ENCODE measurements at regions not wholly inside any gene's neighbourhood (a gene's known extent, or its start where the extent isn't known, plus 50 kb on each side); places are given as distances from the start of the nearest gene placed in this dataset.
A peak's percentile ranks its signal among the peaks of the same experiment; 100 is the strongest.

DNA sequence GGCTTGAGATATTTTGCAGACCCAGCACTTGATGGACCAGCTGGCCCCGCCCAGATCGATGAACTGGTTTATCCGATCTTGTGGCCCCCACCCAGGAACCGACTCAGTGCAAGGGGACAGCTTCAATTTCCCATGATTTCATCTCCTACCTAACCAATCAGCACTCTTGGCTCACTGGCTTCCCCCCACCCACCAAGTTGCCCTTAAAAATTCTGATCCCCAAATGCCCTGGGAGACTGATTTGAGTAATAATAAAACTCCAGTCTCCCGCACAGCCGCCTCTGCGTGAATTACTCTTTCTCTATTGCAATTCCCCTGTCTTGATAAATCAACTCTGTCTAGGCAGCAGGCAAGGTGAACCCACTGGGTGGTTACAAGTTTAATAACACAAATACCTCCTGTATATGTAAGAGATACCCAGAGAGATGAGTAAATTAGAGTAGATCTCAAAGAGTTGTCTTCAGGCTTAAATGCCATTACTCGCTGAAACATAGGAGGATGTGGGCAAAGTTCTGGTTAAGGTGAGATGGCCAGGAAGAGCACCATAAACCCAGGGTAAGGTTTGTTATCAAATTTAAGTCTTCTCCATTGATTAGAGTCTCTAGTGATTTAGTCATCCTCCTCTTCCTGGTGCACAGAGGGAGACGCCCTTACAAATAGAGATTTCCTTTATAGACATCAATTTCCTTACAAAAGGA is 222.8 kb downstream of the ARL4C start:
- Histone ChIP-seq H3K9me3 (no peaks in the 10 kb centered on the region), H3K27me3 (peaks cover 0 to 3% (median 0%) of the 10 kb centered on the region in 7 donors), H3K27ac (peak overlapping the region in 1 of 10 donors; percentile 6), H3K36me3 (no peaks in the 10 kb centered on the region), H3K4me3 (no peak overlapping the region), H3K4me1 (no peaks in the 10 kb centered on the region)
- ATAC-seq (no peak), DNase-seq (no peak)
- WGBS, 2 donors: 81 to 89% methylated on average over 9 of the region's 9 CpGs
- intact Hi-C loops (cut with DNase I): no loop called here
- TF ChIP-seq, protein P1, sequence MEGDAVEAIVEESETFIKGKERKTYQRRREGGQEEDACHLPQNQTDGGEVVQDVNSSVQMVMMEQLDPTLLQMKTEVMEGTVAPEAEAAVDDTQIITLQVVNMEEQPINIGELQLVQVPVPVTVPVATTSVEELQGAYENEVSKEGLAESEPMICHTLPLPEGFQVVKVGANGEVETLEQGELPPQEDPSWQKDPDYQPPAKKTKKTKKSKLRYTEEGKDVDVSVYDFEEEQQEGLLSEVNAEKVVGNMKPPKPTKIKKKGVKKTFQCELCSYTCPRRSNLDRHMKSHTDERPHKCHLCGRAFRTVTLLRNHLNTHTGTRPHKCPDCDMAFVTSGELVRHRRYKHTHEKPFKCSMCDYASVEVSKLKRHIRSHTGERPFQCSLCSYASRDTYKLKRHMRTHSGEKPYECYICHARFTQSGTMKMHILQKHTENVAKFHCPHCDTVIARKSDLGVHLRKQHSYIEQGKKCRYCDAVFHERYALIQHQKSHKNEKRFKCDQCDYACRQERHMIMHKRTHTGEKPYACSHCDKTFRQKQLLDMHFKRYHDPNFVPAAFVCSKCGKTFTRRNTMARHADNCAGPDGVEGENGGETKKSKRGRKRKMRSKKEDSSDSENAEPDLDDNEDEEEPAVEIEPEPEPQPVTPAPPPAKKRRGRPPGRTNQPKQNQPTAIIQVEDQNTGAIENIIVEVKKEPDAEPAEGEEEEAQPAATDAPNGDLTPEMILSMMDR (IDR thresholded peaks at IDR 0.05): no peak

DNA sequence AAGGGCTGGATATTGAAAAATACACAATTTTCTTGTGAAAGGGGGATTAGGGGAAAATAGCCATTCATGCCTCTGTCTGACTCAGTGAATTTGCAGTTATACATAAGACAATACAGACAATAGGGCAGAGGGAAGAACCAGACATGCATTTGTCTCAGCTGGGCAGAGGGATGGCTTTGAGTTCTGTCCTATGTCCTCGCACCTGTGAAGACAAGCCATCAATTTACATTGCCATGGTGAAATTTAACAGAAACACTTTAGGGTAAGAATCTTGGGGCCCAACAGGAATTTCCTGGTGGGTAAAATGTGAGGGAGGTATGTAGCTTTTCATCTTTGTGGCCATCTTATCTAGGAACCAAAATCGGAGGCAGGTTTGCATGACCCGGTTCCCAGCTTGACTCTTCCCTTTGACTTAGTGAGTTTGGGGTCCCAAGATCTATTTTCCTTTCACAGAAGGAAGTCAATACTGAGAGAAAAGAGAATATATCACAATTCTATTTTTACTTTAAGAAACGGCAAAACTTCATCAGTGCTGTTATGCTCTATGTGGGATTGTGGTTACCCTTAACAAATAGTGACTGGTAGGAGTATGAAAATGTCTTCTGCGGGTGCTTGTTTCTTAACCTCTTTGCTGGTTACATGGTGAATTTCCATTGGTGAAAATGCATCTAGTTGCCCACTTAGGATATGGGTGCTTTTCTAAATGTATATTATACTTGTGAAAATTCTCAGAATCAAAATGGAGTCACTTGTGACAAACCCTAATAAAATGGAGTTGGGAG is 221.8 kb downstream of the SPP2 start:
- Histone ChIP-seq H3K9me3 (no peaks in the 10 kb centered on the region), H3K27ac (no peak overlapping the region), H3K4me3 (no peak overlapping the region), H3K36me3 (no peaks in the 10 kb centered on the region), H3K27me3 (peaks cover 0 to 3% (median 0%) of the 10 kb centered on the region in 7 donors), H3K4me1 (no peaks in the 10 kb centered on the region)
- TF ChIP-seq, protein P1 (IDR thresholded peaks at IDR 0.05): no peak
- no peak for DNase-seq
- ATAC-seq: no peak
- 83 to 85% methylated on average over 5 of the region's 5 CpGs for WGBS, 2 donors
- intact Hi-C loops (cut with DNase I): no loop called here

DNA sequence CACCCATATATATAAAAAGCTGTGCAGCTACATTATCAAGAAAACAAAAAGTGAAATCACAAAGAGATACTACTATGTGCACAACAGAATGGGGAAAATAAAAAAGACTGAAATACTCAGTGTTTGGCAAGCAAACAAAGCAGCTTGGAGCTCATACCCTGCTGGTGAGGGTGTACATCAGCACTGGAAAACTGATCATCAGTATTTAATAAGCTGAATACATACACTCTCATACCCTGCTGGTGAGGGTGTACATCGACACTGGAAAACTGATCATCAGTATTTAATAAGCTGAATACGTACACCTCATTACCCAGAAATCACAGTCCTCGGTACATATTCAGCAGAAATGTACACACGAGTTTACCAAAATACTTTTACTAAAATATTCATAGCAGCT is 220.8 kb downstream of the SPP2 start:
- Histone ChIP-seq H3K27me3 (peaks cover 0 to 3% (median 0%) of the 10 kb centered on the region in 7 donors), H3K4me3 (no peak overlapping the region), H3K27ac (no peak overlapping the region), H3K4me1 (no peaks in the 10 kb centered on the region), H3K36me3 (no peaks in the 10 kb centered on the region), H3K9me3 (no peaks in the 10 kb centered on the region)
- TF ChIP-seq, protein P1 (IDR thresholded peaks at IDR 0.05): no peak
- WGBS, 2 donors: 83 to 88% methylated on average over 4 of the region's 4 CpGs
- DNase-seq: no peak
- intact Hi-C loops (cut with DNase I): no loop called here
- no peak for ATAC-seq

DNA sequence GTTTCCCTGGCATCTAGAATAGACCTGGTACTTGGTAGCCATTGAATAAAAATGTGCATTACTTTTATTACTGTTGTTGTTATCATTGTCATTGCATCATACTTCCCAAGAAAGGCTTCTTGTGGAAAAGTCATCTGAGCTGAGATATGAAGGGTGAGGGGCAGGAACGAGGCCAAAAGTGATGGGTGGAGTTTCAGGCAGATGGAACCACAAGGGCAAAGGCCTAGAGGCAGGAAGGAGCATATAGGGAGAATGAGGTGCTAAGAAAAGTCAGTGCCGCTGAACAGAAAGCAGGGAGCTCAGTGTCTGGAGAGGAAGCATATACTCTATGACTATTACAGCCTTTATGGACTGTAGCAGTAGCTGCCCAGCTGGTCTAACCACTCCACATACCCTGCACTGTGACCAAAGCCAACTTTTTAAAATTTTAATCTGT is 219.3 kb downstream of the SPP2 start:
- no peak for ATAC-seq
- H3K4me1 ChIP-seq: no peaks in the 10 kb centered on the region
- H3K9me3 ChIP-seq: no peaks in the 10 kb centered on the region
- TF ChIP-seq, protein P1 (IDR thresholded peaks at IDR 0.05): no peak
- no peak overlapping the region for H3K4me3 ChIP-seq
- H3K27me3 ChIP-seq: peaks cover 0 to 3% (median 0%) of the 10 kb centered on the region in 7 donors
- intact Hi-C loops (cut with DNase I): no loop called here
- 44 to 49% methylated on average over 2 of the region's 2 CpGs for WGBS, 2 donors
- no peaks in the 10 kb centered on the region for H3K36me3 ChIP-seq
- no peak for DNase-seq
- no peak overlapping the region for H3K27ac ChIP-seq

All from heart right ventricle (tissue), 16 donors.